Right cardiac atrium (tissue), 5 donors: ENCODE measurements at regions not wholly inside any gene's neighbourhood (a gene's known extent, or its start where the extent isn't known, plus 50 kb on each side); places are given as distances from the start of the nearest gene placed in this dataset.
"Not testable (repeated sequence)": the region's sequence is repeated elsewhere in the genome, so short reads cannot be mapped to it uniquely, and the experiment has no call there.

Experiments
- ATAC-seq, 2 donors: fragments of 200-7000 bp; cut with Tn5 transposase; one replicate each; pipeline versions ENCODE4 v1.8.0 to v1.9.1; 2020; ENCODE audit warnings: moderate library complexity in 2 of 2, mild to moderate bottlenecking in 1 of 2
- DNase-seq, 3 donors: peaks; one replicate each; pipeline ENCODE4 v3.0.0-alpha.2; 2020
- H3K27ac ChIP-seq: one replicate; pipeline ENCODE4 v1.5.1; 2013; ENCODE audit warnings: mild to moderate bottlenecking, low read length, control low read depth, moderate library complexity
- H3K27me3 ChIP-seq: one replicate; pipeline ENCODE4 v1.6.1; 2013; ENCODE audit not compliant: control insufficient read depth, insufficient read depth
- H3K4me1 ChIP-seq: one replicate; pipeline ENCODE4 v1.6.1; 2013; ENCODE audit warnings: low read length; ENCODE audit not compliant: control insufficient read depth, insufficient read depth
- H3K4me3 ChIP-seq: one replicate; pipeline ENCODE4 v1.5.1; 2013; ENCODE audit warnings: low read length, control low read depth
- H3K9me3 ChIP-seq: one replicate; pipeline ENCODE4 v1.6.1; 2013; ENCODE audit warnings: low read length; ENCODE audit not compliant: control insufficient read depth
- WGBS: extraction: QIAGEN DNeasy Blood & Tissue Kit; methylation state at CpG from one replicate; pipeline ENCODE4 v1.1.7; 2013; 5-methylcytosine and 5-hydroxymethylcytosine counted together
- intact Hi-C, 4 donors: fragments of 100-400 bp; cut with DNase I; formaldehyde crosslinking; loops; one replicate each; pipeline versions ENCODE4 v1.11.0 to v1.14.0; 2022 to 2023
- donor health status: healthy with polysubstance abuse.
- donor health status: DM: no; HTN: yes; CAD: no.
- donor health status: DM: no; HTN: no; CAD: no.
- donor health status: DM: no; HTN: yes; CAD: no; lungs with severe emphysema.
- donor health status: DM: yes; HTN: yes; CAD: no.

DNA sequence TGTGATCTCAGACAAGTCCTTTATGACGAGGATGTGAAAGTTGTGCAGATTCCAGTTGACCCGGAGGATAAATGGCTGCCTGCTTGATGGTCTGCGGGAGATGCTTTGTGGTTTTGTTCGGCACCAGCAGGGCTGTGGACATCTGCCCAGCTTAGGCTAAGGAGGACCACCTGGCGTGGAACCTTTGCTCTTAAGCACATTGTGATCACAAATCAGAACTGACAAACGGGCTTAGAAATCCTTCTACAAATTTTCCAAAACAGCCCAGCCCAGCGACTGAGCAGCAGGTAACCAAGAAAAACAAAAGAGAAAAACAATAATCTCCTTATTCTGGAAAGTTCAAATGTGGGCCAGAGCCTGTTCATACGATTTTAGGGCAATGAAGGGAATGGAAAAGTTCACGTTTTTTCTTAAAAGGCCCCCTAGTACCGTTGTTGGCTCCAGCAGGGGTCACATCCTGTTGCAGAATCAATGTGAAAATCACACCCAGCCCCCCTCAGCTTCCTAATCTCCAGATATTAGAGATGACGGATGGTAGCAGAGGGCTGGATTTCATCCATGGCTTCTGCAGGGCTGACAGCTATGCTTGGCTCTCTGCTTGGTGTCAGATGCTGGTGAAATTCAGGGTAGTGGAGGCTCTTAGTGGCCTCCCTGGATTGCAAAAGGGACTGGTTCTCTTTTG, 81.1 kb upstream of the RFLNA start:
- intact Hi-C loops = no loop called here
- no peak for ATAC-seq
- Histone ChIP-seq H3K27me3 (no peaks in the 10 kb centered on the region), H3K4me3 (no peak overlapping the region), H3K27ac (no peak overlapping the region), H3K9me3 (peaks cover 6% of the 10 kb centered on the region), H3K4me1 (no peaks in the 10 kb centered on the region)
- 70% methylated on average over 11 of the region's 11 CpGs for WGBS
- no peak for DNase-seq

GRCh38 chr12:124214574-124214973, 80.3 kb upstream of the RFLNA start:
- ATAC-seq = no peak
- intact Hi-C loops = no loop called here
- H3K27me3 ChIP-seq = no peaks in the 10 kb centered on the region
- no peak overlapping the region for H3K27ac ChIP-seq
- DNase-seq = no peak
- WGBS = 96% methylated on average over 3 of the region's 3 CpGs
- H3K4me1 ChIP-seq = no peaks in the 10 kb centered on the region
- no peak overlapping the region for H3K4me3 ChIP-seq
- H3K9me3 ChIP-seq = peaks cover 6% of the 10 kb centered on the region

DNA sequence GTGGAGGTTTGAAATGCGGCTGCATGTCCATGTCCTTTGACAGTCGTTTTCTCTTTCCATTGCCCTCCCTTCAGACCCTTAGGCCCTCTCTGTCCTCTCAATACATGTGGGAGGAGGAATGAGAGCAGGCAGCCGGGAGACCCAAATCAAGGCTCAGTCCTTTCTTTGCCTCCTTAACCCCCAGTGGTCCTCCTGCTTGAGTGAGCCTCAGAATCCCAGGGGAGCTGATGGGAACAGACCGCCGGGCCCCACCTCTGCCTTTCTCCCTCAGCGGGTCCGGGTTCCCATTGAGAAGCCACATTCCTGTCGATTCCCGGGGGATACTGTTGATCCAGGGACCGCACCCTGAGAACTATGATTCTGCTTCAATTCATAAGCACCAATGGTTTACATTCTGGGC, 77.9 kb upstream of the RFLNA start:
- no peaks in the 10 kb centered on the region for H3K27me3 ChIP-seq
- WGBS = 85% methylated on average over 10 of the region's 10 CpGs

GRCh38 chr12:124217508-124218242, 77.2 kb upstream of the RFLNA start:
- 44% methylated on average over 22 of the region's 22 CpGs for WGBS
- ATAC-seq (no peak), DNase-seq (no peak)
- Histone ChIP-seq H3K9me3 (peaks cover 8% of the 10 kb centered on the region), H3K4me1 (no peaks in the 10 kb centered on the region), H3K4me3 (no peak overlapping the region), H3K27ac (no peak overlapping the region), H3K27me3 (no peaks in the 10 kb centered on the region)
- intact Hi-C loops = no loop called here

More for the DNA sequence above, 77.9 kb upstream of the RFLNA start:
- Histone ChIP-seq H3K27ac (no peak overlapping the region), H3K4me1 (no peaks in the 10 kb centered on the region), H3K4me3 (no peak overlapping the region), H3K9me3 (peaks cover 8% of the 10 kb centered on the region)
- ATAC-seq (no peak), DNase-seq (no peak)
- intact Hi-C loops = no loop called here

GRCh38 chr12:124218243-124218560, 76.7 kb upstream of the RFLNA start:
- 57% methylated on average over 1 of the region's 1 CpG for WGBS
- Histone ChIP-seq H3K27ac (no peak overlapping the region), H3K4me3 (no peak overlapping the region), H3K9me3 (peaks cover 8% of the 10 kb centered on the region), H3K27me3 (no peaks in the 10 kb centered on the region), H3K4me1 (no peaks in the 10 kb centered on the region)
- no peak for ATAC-seq
- intact Hi-C loops = no loop called here
- DNase-seq = no peak

DNA sequence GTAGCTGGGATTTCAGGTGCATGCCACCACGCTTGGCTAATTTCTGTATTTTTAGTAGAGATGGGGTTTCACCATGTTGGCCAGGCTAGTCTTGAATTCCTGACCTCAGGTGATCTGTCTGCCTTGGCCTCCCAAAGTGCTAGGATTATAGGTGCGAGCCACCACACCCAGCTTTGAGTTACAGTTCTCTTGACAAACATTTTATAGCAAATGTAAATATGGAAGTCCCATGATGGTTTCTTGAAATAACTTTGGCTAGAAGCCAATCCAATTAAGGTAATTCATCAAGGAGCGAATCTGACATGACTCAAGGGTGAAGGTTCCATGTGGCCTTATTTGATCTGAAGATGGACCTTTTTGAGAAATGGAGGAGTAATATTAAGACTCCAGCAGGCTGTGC, 76.2 kb upstream of the RFLNA start:
- not testable (repeated sequence) for H3K27me3 ChIP-seq
- WGBS = 93% methylated on average over 3 of the region's 3 CpGs

GRCh38 chr12:124222368-124223245, 72.3 kb upstream of the RFLNA start:
- no peaks in the 10 kb centered on the region for H3K4me1 ChIP-seq
- WGBS = 82% methylated on average over 14 of the region's 14 CpGs
- H3K9me3 ChIP-seq = peaks cover 3% of the 10 kb centered on the region
- intact Hi-C loops = no loop called here
- no peaks in the 10 kb centered on the region for H3K27me3 ChIP-seq
- no peak overlapping the region for H3K4me3 ChIP-seq
- DNase-seq (no peak), ATAC-seq (no peak)
- no peak overlapping the region for H3K27ac ChIP-seq

More for the DNA sequence above, 76.2 kb upstream of the RFLNA start:
- DNase-seq, intact Hi-C loops, H3K4me3 ChIP-seq, H3K4me1 ChIP-seq, H3K27ac ChIP-seq, ATAC-seq, H3K9me3 ChIP-seq: not testable (repeated sequence)

GRCh38 chr12:124223733-124224138, 71.2 kb upstream of the RFLNA start:
- H3K9me3 ChIP-seq, ATAC-seq, H3K4me3 ChIP-seq, intact Hi-C loops, DNase-seq, H3K27me3 ChIP-seq, H3K4me1 ChIP-seq, H3K27ac ChIP-seq: not testable (repeated sequence)
- 88% methylated on average over 12 of the region's 12 CpGs for WGBS

DNA sequence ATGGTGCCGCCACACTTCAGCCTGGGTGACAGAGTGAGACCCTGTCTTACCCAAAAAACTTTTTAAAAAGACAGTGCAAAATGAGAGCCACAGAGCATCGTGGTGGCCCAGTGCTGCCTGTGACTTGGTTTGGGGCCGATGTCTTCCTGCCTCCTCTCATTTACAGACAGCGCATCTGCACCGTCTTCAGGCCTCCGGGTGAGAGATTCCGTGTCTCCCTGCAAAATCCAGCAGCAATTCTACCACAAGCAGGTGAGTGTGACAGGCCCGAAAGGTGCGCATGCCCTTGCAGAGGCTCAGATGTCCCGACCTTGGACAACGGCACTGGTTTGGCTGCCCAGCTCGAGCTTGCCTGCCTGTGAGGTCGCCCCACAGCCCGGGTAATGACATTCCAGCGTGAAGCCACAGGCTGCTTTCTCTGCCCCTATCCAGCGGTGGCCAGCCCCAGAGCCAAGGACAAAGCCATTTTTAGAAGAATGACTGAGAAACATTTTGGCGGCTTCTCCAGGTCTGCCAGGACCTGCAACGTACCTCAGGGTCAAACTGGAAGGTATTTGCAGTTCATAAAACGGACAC, 70.3 kb upstream of the RFLNA start:
- intact Hi-C loops = no loop called here
- no peaks in the 10 kb centered on the region for H3K4me1 ChIP-seq
- DNase-seq = no peak
- H3K4me3 ChIP-seq = no peak overlapping the region
- 83% methylated on average over 19 of the region's 19 CpGs for WGBS
- H3K9me3 ChIP-seq = peaks cover 3% of the 10 kb centered on the region
- no peaks in the 10 kb centered on the region for H3K27me3 ChIP-seq
- H3K27ac ChIP-seq = no peak overlapping the region
- ATAC-seq = no peak

DNA sequence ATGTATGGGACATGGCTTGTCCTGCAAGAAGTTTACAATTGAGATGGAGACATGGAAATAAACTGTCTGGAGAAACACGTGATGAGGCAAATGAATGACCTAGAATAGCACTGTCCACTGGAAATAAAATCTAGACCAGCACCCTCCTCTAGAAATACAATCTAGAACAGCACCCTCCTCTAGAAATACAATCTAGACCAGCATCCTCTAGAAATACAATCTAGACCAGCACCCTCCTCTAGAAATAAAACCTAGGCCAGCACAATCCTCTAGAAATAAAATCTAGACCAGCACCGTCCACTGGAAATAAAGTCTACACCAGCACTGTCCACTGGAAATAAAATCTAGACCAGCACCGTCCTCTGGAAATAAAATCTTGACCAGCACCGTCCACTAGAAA, 69.2 kb upstream of the RFLNA start:
- Histone ChIP-seq H3K4me3 (no peak overlapping the region), H3K9me3 (no peaks in the 10 kb centered on the region), H3K4me1 (no peaks in the 10 kb centered on the region), H3K27me3 (no peaks in the 10 kb centered on the region), H3K27ac (no peak overlapping the region)
- ATAC-seq = no peak
- WGBS = 84% methylated on average over 4 of the region's 4 CpGs
- intact Hi-C loops = no loop called here
- no peak for DNase-seq
